GM23248 (cell line): ENCODE measurements at regions not wholly inside any gene's neighbourhood (a gene's known extent, or its start where the extent isn't known, plus 50 kb on each side); places are given as distances from the start of the nearest gene placed in this dataset.
A peak's percentile ranks its signal among the peaks of the same experiment; 100 is the strongest.
"Not testable (repeated sequence)": the region's sequence is repeated elsewhere in the genome, so short reads cannot be mapped to it uniquely, and the experiment has no call there.

ENCODE experiments used
- DNase-seq: peaks from one replicate; pipeline ENCODE4 v3.0.0-alpha.2; 2015
- H2AFZ ChIP-seq: fragments of 200-600 bp; sonication (generic); 2 replicates; pipeline ENCODE4 v1.6.1; 2016; ENCODE audit warnings: antibody characterized with exemption
- H3F3A ChIP-seq: fragments of 200-600 bp; sonication (generic); 2 replicates; pipeline ENCODE4 v1.6.1; 2016; ENCODE audit warnings: mild to moderate bottlenecking, antibody characterized with exemption, mixed run types; ENCODE audit not compliant: insufficient read depth
- H3K27ac ChIP-seq: fragments of 200-600 bp; sonication (generic); 2 replicates; pipeline ENCODE4 v1.5.1; 2016; ENCODE audit warnings: mild to moderate bottlenecking
- H3K27me3 ChIP-seq: fragments of 200-600 bp; sonication (generic); replicated peaks from 2 replicates; pipeline ENCODE4 v1.6.1; 2016; ENCODE audit warnings: mild to moderate bottlenecking; ENCODE audit not compliant: insufficient read depth
- H3K36me3 ChIP-seq: fragments of 200-600 bp; sonication (generic); 2 replicates; pipeline ENCODE4 v1.6.1; 2016; ENCODE audit warnings: low read depth, mild to moderate bottlenecking
- H3K4me1 ChIP-seq: fragments of 200-600 bp; sonication (generic); 2 replicates; pipeline ENCODE4 v1.6.1; 2016; ENCODE audit warnings: mild to moderate bottlenecking; ENCODE audit not compliant: insufficient read depth
- H3K4me2 ChIP-seq: fragments of 200-600 bp; sonication (generic); one replicate; pipeline ENCODE4 v1.6.1; 2016; ENCODE audit warnings: mild to moderate bottlenecking; ENCODE audit not compliant: unreplicated experiment
- H3K4me3 ChIP-seq: fragments of 200-600 bp; sonication (generic); 2 replicates; pipeline ENCODE4 v1.5.1; 2016; ENCODE audit warnings: mild to moderate bottlenecking
- H3K79me2 ChIP-seq: fragments of 200-600 bp; sonication (generic); 2 replicates; pipeline ENCODE4 v1.6.1; 2016; ENCODE audit warnings: mild to moderate bottlenecking; ENCODE audit not compliant: insufficient read depth
- H3K9ac ChIP-seq: fragments of 200-600 bp; sonication (generic); 2 replicates; pipeline ENCODE4 v1.6.1; 2016; ENCODE audit warnings: mild to moderate bottlenecking
- H3K9me2 ChIP-seq: fragments of 200-600 bp; sonication (generic); 2 replicates; pipeline ENCODE4 v1.6.1; 2016; ENCODE audit warnings: mixed run types, mild to moderate bottlenecking, moderate library complexity; ENCODE audit not compliant: insufficient read depth
- H3K9me3 ChIP-seq: fragments of 200-600 bp; sonication (generic); one replicate; pipeline ENCODE4 v1.6.1; 2017; ENCODE audit warnings: low read depth
- H4K20me1 ChIP-seq: fragments of 200-600 bp; sonication (generic); 2 replicates; pipeline ENCODE4 v1.6.0; 2016; ENCODE audit not compliant: insufficient read depth
- EZH2 ChIP-seq: fragments of 200-600 bp; sonication (generic); IDR thresholded peaks from 2 replicates; pipeline ENCODE4 v1.6.1; 2018; ENCODE audit warnings: antibody characterized with exemption, mild to moderate bottlenecking; ENCODE audit not compliant: insufficient read depth, poor library complexity, severe bottlenecking
- EZH2phosphoT487 ChIP-seq: fragments of 200-600 bp; sonication (generic); IDR thresholded peaks from 2 replicates; pipeline ENCODE4 v1.6.1; 2018; ENCODE audit warnings: antibody characterized with exemption, moderate library complexity, mild to moderate bottlenecking, low read depth; ENCODE audit not compliant: insufficient read depth
- WGBS, 2 experiments: methylation state at CpG; one replicate each; pipeline ENCODE4 v1.1.6; 2015 to 2017; ENCODE audit warnings: low lambda C conversion rate in 2 of 2, low coverage in 1 of 2; ENCODE audit errors: missing lambda C conversion rate in 2 of 2; 5-methylcytosine and 5-hydroxymethylcytosine counted together
- in situ Hi-C: fragments of 300-500 bp; cut with MboI; formaldehyde crosslinking; loops from 2 replicates; pipeline ENCODE4 v1.15.0; 2020

DNA sequence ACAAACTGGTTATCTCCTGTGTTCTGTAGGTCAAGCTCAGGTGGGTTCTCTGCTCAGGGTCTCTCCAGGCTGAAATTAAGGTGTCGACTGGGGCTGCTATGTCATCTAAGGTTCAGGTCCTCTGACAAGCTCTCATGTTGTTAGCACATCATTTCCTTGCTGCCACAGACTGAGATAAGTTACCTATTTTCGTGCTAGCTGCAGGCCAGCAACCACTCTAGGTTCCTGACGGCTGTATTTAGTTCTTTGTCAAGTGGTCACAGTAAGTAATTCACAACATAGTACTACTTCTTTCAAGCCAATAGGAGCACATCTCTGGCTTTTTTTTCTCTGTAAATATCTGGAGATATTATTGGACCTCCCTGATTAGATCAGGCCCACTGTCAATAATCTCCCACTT lies 169.3 kb upstream of the CAND1 start:
- Histone ChIP-seq H3K9me2 (no peaks in the 10 kb centered on the region), H3K4me3 (no peak overlapping the region), H3K79me2 (no peaks in the 10 kb centered on the region), H2AFZ (no peak overlapping the region), H3K4me2 (no peak overlapping the region), H3K27ac (no peak overlapping the region), H3K9me3 (no peaks in the 10 kb centered on the region), H3K4me1 (peaks cover 7% of the 10 kb centered on the region; the same call in 1 of the 2 replicates), H3K36me3 (no peaks in the 10 kb centered on the region), H3F3A (0 out of 2 replicates have a peak, but pooled peaks cover 4% of the 10 kb centered on the region), H3K9ac (no peak overlapping the region), H4K20me1 (no peaks in the 10 kb centered on the region), H3K27me3 (0 out of 2 replicates have a peak, but pooled peaks cover 10% of the 10 kb centered on the region)
- 13 to 23% methylated on average over 3 of the region's 3 CpGs for WGBS, 2 experiments
- no peak for DNase-seq
- no peak for TF ChIP-seq EZH2
- TF ChIP-seq EZH2phosphoT487: no peak
- in situ Hi-C loops: no loop called here

DNA sequence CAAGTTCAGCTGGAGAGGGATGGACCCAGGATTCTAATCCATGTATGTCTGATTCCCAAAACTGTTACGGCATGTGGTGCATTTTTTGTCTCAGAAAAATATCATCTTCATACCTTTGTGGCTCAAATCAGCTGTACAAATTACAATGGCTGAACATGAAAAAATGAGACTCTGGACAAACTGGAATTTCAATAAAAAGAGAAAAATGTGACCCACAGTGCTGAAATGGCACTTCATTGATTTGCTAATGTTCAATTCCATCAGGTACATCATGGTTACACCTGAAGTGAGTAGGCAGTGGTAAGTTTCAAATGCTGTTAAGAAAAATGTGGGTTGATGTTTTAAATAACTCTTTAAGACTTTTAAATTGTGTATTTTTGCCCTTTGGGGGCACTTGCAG lies 165.6 kb upstream of the CAND1 start:
- 11 to 12% methylated on average over 1 of the region's 1 CpG for WGBS, 2 experiments
- no peak overlapping the region for H3K4me3 ChIP-seq
- no peak overlapping the region for H3K9ac ChIP-seq
- no peaks in the 10 kb centered on the region for H3K79me2 ChIP-seq
- no peaks in the 10 kb centered on the region for H4K20me1 ChIP-seq
- TF ChIP-seq EZH2 (no peak), EZH2phosphoT487 (no peak)
- no peaks in the 10 kb centered on the region for H3K9me2 ChIP-seq
- H3K36me3 ChIP-seq: no peaks in the 10 kb centered on the region
- no peaks in the 10 kb centered on the region for H3K4me1 ChIP-seq
- in situ Hi-C loops: no loop called here
- H3K9me3 ChIP-seq: no peaks in the 10 kb centered on the region
- no peak overlapping the region for H3K4me2 ChIP-seq
- no peak overlapping the region for H2AFZ ChIP-seq
- 0 out of 2 replicates have a peak, but pooled peaks cover 10% of the 10 kb centered on the region for H3K27me3 ChIP-seq
- H3K27ac ChIP-seq: no peak overlapping the region
- DNase-seq: no peak
- no peaks in the 10 kb centered on the region for H3F3A ChIP-seq

DNA sequence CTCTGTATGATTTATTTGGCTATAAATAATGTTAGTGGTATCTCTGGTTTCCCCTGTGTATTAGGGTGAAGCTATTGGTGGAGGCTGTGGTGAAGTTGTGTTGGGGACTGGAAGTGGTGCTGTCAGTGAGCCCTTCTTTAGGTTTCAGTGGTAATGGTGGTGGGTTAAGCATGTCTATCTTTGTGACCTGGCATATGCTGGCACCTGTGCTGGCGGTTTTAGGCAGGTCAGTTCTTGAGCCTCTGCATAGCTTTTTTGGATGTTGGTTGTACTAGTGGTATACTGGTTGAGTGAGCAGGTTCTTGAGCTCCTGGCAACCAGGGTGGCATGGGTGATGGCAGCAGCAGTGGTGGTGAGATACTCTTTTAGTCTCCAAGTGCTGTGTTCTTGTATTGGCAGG lies 161.9 kb upstream of the CAND1 start:
- WGBS, 2 experiments: 0 to 9% methylated on average over 1 of the region's 1 CpG
- no peak overlapping the region for H2AFZ ChIP-seq
- H3K4me1 ChIP-seq: no peaks in the 10 kb centered on the region
- no peaks in the 10 kb centered on the region for H3K27me3 ChIP-seq
- H3K36me3 ChIP-seq: no peaks in the 10 kb centered on the region
- H3F3A ChIP-seq: no peaks in the 10 kb centered on the region
- no peak overlapping the region for H3K4me2 ChIP-seq
- H3K9me3 ChIP-seq: no peaks in the 10 kb centered on the region
- TF ChIP-seq EZH2phosphoT487: no peak
- TF ChIP-seq EZH2: no peak
- H3K79me2 ChIP-seq: no peaks in the 10 kb centered on the region
- no peaks in the 10 kb centered on the region for H3K9me2 ChIP-seq
- no peak overlapping the region for H3K27ac ChIP-seq
- H3K4me3 ChIP-seq: no peak overlapping the region
- no peak for DNase-seq
- H4K20me1 ChIP-seq: no peaks in the 10 kb centered on the region
- H3K9ac ChIP-seq: no peak overlapping the region
- in situ Hi-C loops: no loop called here

DNA sequence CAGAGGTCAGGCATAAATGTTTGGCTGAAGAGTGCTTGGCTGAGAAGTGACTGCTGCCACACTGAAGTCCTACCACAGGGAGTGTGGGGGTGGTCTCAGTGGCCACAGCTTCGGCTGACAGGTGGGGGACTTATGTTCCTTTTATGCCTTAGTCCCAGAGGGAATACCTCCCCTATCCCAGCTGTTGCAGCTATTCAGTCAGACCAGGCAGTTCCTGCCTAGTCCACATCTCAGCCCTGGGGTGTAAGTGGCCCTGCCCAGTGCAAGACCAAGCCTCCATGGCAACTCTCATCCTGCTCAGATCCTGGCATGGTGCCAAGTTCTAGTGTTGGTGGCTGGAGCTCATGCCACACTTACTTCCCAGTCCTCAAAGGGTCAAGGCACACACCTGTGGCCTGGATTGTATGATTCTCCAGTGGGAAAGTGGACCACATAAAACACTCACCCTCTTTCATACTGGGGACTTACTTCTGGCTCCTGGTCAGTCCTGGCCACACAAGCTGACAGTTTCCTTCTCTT lies 161.3 kb upstream of the CAND1 start:
- Histone ChIP-seq H3K4me3 (no peak overlapping the region), H3K9me3 (no peaks in the 10 kb centered on the region), H3K27ac (no peak overlapping the region), H3K9me2 (no peaks in the 10 kb centered on the region), H3K4me1 (no peaks in the 10 kb centered on the region), H3K36me3 (no peaks in the 10 kb centered on the region), H2AFZ (no peak overlapping the region), H3K9ac (no peak overlapping the region), H3F3A (no peaks in the 10 kb centered on the region), H4K20me1 (no peaks in the 10 kb centered on the region), H3K27me3 (no peaks in the 10 kb centered on the region), H3K4me2 (no peak overlapping the region), H3K79me2 (no peaks in the 10 kb centered on the region)
- TF ChIP-seq EZH2phosphoT487 (no peak), EZH2 (no peak)
- DNase-seq: no peak
- 25 to 56% methylated on average over 1 of the region's 1 CpG for WGBS, 2 experiments
- in situ Hi-C loops: no loop called here

DNA sequence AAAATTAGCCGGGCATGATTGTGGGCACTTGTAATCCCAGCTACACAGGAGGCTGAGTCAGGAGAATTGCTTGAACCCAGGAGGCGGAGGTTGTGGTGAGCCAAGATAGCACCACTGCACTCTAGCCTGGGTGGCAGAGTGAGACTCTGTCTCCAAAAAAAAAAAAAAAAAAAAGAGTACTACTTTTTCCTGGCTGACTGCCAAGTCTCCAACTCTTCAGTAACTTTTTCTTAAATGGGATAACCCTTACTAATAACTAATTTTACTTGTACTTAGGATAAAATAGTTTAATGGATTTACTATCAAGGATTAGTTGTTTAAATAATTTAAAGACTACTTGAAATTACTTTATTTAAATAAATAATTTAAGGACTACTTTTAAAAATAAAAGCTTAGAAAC lies 158.8 kb upstream of the CAND1 start:
- WGBS, 2 experiments: 58 to 78% methylated on average over 2 of the region's 2 CpGs
- H2AFZ ChIP-seq, H4K20me1 ChIP-seq, H3K27ac ChIP-seq, H3K4me3 ChIP-seq, H3F3A ChIP-seq, H3K9me3 ChIP-seq, H3K4me2 ChIP-seq, in situ Hi-C loops, H3K27me3 ChIP-seq, H3K9me2 ChIP-seq, H3K4me1 ChIP-seq, H3K9ac ChIP-seq, H3K79me2 ChIP-seq, H3K36me3 ChIP-seq: not testable (repeated sequence)
- peak; percentile 7 for DNase-seq
